ENCODE measurements at regions not wholly inside any gene's neighbourhood (a gene's known extent, or its start where the extent isn't known, plus 50 kb on each side); places are given as distances from the start of the nearest gene placed in this dataset.

- Histone ChIP-seq H3K27ac (no peak overlapping the region), H3K4me1 (no peaks in the 10 kb centered on the region), H3K27me3 (ENCODE audit: low read depth) (no peaks in the 10 kb centered on the region), H3K4me3 (no peak overlapping the region), H3K9me3 (peaks cover 7% of the 10 kb centered on the region), H3K36me3 (no peaks in the 10 kb centered on the region)
- ATAC-seq (no peak), DNase-seq (no peak)
- no peak for TF ChIP-seq CTCF (IDR thresholded peaks at IDR 0.05)
- intact Hi-C loops (cut with DNase I) = no loop called here
Observed at GRCh38 chr3:193008654-193009053, 91.0 kb upstream of the MB21D2 start.

GRCh38 chr3:193010191-193010590 lies 92.5 kb upstream of the MB21D2 start:
- Histone ChIP-seq H3K27ac (no peak overlapping the region), H3K4me3 (no peak overlapping the region), H3K36me3 (no peaks in the 10 kb centered on the region), H3K27me3 (ENCODE audit: low read depth) (no peaks in the 10 kb centered on the region), H3K9me3 (peaks cover 7% of the 10 kb centered on the region), H3K4me1 (no peaks in the 10 kb centered on the region)
- intact Hi-C loops (cut with DNase I) = no loop called here
- no peak for TF ChIP-seq CTCF (IDR thresholded peaks at IDR 0.05)
- DNase-seq (no peak), ATAC-seq (no peak)

GRCh38 chr3:193011958-193012357 lies 94.3 kb upstream of the MB21D2 start:
- Histone ChIP-seq H3K27ac (no peak overlapping the region), H3K27me3 (ENCODE audit: low read depth) (no peaks in the 10 kb centered on the region), H3K9me3 (peaks cover 7% of the 10 kb centered on the region), H3K36me3 (no peaks in the 10 kb centered on the region), H3K4me1 (no peaks in the 10 kb centered on the region), H3K4me3 (no peak overlapping the region)
- ATAC-seq = no peak
- TF ChIP-seq CTCF (IDR thresholded peaks at IDR 0.05) = no peak
- intact Hi-C loops (cut with DNase I) = no loop called here
- no peak for DNase-seq

- TF ChIP-seq CTCF (IDR thresholded peaks at IDR 0.05) = no peak
- Histone ChIP-seq H3K9me3 (peaks cover 7% of the 10 kb centered on the region), H3K4me3 (no peak overlapping the region), H3K27me3 (ENCODE audit: low read depth) (no peaks in the 10 kb centered on the region), H3K27ac (no peak overlapping the region), H3K4me1 (no peaks in the 10 kb centered on the region), H3K36me3 (no peaks in the 10 kb centered on the region)
- ATAC-seq (no peak), DNase-seq (no peak)
- intact Hi-C loops (cut with DNase I) = no loop called here
Observed at GRCh38 chr3:193014902-193015301, 97.2 kb upstream of the MB21D2 start.

- Histone ChIP-seq H3K9me3 (peaks cover 7% of the 10 kb centered on the region), H3K4me1 (no peaks in the 10 kb centered on the region), H3K27ac (no peak overlapping the region), H3K4me3 (no peak overlapping the region), H3K27me3 (ENCODE audit: low read depth) (no peaks in the 10 kb centered on the region), H3K36me3 (no peaks in the 10 kb centered on the region)
- no peak for TF ChIP-seq CTCF (IDR thresholded peaks at IDR 0.05)
- ATAC-seq (no peak), DNase-seq (no peak)
- intact Hi-C loops (cut with DNase I) = no loop called here
Observed at GRCh38 chr3:193016437-193016901, 98.8 kb upstream of the MB21D2 start.

GRCh38 chr3:193021506-193022010 lies 103.9 kb upstream of the MB21D2 start:
- TF ChIP-seq CTCF (IDR thresholded peaks at IDR 0.05) = no peak
- Histone ChIP-seq H3K4me3 (no peak overlapping the region), H3K27me3 (ENCODE audit: low read depth) (no peaks in the 10 kb centered on the region), H3K36me3 (no peaks in the 10 kb centered on the region), H3K27ac (no peak overlapping the region), H3K9me3 (no peaks in the 10 kb centered on the region), H3K4me1 (no peaks in the 10 kb centered on the region)
- DNase-seq = no peak
- intact Hi-C loops (cut with DNase I) = no loop called here
- no peak for ATAC-seq

Measured in lower lobe of right lung (tissue), 2 donors.